Neural cell (in vitro differentiated cells): ENCODE measurements at regions not wholly inside any gene's neighbourhood (a gene's known extent, or its start where the extent isn't known, plus 50 kb on each side); places are given as distances from the start of the nearest gene placed in this dataset.

Source experiments
- H2AFZ ChIP-seq: fragments of 200-600, 300-800 bp; sonication (generic), shearing (Covaris generic); 2 replicates; pipeline ENCODE4 v1.6.0; 2014; ENCODE audit warnings: low read depth, mild to moderate bottlenecking, antibody characterized with exemption, low read length, moderate library complexity
- H3F3A ChIP-seq: fragments of 200-600 bp; shearing (Covaris generic); 2 replicates; pipeline ENCODE4 v1.6.1; 2016; ENCODE audit warnings: mild to moderate bottlenecking, moderate library complexity, mixed read lengths, antibody characterized with exemption, low read length; ENCODE audit not compliant: insufficient read depth, poor library complexity, severe bottlenecking
- H3K27ac ChIP-seq: fragments of 200-600, 300-800 bp; sonication (generic), shearing (Covaris generic); 2 replicates; pipeline ENCODE4 v1.5.1; 2014; ENCODE audit warnings: mild to moderate bottlenecking, low read length, moderate library complexity
- H3K27me3 ChIP-seq: fragments of 300-800, 200-600 bp; sonication (generic), shearing (Covaris generic); 2 replicates; pipeline ENCODE4 v1.6.0; 2014; ENCODE audit warnings: mild to moderate bottlenecking, low read depth, low read length, moderate library complexity; ENCODE audit not compliant: insufficient read depth
- H3K36me3 ChIP-seq: fragments of 300-800, 200-600 bp; sonication (generic), shearing (Covaris generic); 2 replicates; pipeline ENCODE4 v1.5.1; 2014; ENCODE audit warnings: mild to moderate bottlenecking, antibody characterized with exemption, low read length, moderate library complexity; ENCODE audit not compliant: insufficient read depth
- H3K4me2 ChIP-seq: fragments of 300-800, 200-600 bp; sonication (generic), shearing (Covaris generic); 2 replicates; pipeline ENCODE4 v1.6.0; 2014; ENCODE audit warnings: mild to moderate bottlenecking, low read length
- H3K4me3 ChIP-seq: fragments of 300-800, 200-600 bp; sonication (generic), shearing (Covaris generic); 2 replicates; pipeline ENCODE4 v1.5.1; 2014; ENCODE audit warnings: mild to moderate bottlenecking, low read length, moderate library complexity
- H3K79me2 ChIP-seq: fragments of 200-600 bp; shearing (Covaris generic); replicated peaks from 2 replicates; pipeline ENCODE4 v1.6.0; 2014; ENCODE audit warnings: mild to moderate bottlenecking, low read length, moderate library complexity; ENCODE audit not compliant: insufficient read depth
- H3K9ac ChIP-seq: fragments of 300-800, 200-600 bp; sonication (generic), shearing (Covaris generic); 2 replicates; pipeline ENCODE4 v1.6.1; 2016; ENCODE audit warnings: mild to moderate bottlenecking, low read length, mixed read lengths
- H3K9me2 ChIP-seq: fragments of 200-600 bp; shearing (Covaris generic); 2 replicates; pipeline ENCODE4 v1.6.1; 2016; ENCODE audit warnings: mild to moderate bottlenecking, low read length, mixed read lengths; ENCODE audit not compliant: insufficient read depth
- H3K9me3 ChIP-seq: fragments of 200-600, 300-800 bp; sonication (generic), shearing (Covaris generic); 2 replicates; pipeline ENCODE4 v1.6.1; 2016; ENCODE audit warnings: mild to moderate bottlenecking, mixed run types, low read length, moderate library complexity, mixed read lengths
- H4K20me1 ChIP-seq: fragments of 200-600 bp; shearing (Covaris generic); 2 replicates; pipeline ENCODE4 v1.6.1; 2016; ENCODE audit warnings: mild to moderate bottlenecking, mixed run types; ENCODE audit not compliant: insufficient read depth
- EP300 ChIP-seq: fragments of 450-650 bp; conservative IDR thresholded peaks from 2 replicates; pipeline ENCODE4 v1.6.1; 2014; ENCODE audit warnings: antibody characterized with exemption, mild to moderate bottlenecking, moderate library complexity; ENCODE audit not compliant: poor library complexity, severe bottlenecking
- EZH2 ChIP-seq: fragments of 200-600, 300-800 bp; shearing (Covaris generic), sonication (generic); IDR thresholded peaks from 2 replicates; pipeline ENCODE4 v1.6.1; 2014; ENCODE audit warnings: antibody characterized with exemption, low read length, borderline replicate concordance, mild to moderate bottlenecking; ENCODE audit not compliant: insufficient read depth, poor library complexity, severe bottlenecking
- MXI1 ChIP-seq: fragments of 450-650 bp; conservative IDR thresholded peaks from 2 replicates; pipeline ENCODE4 v1.6.1; 2014; ENCODE audit warnings: antibody characterized with exemption, mild to moderate bottlenecking; ENCODE audit not compliant: poor library complexity, severe bottlenecking
- POLR2AphosphoS5 ChIP-seq: IDR thresholded peaks from 2 replicates; pipeline ENCODE4 v1.6.1; 2012
- RAD21 ChIP-seq: fragments of 450-650 bp; conservative IDR thresholded peaks from 2 replicates; pipeline ENCODE4 v1.6.1; 2014; ENCODE audit warnings: antibody characterized with exemption, mild to moderate bottlenecking, moderate library complexity
- REST ChIP-seq: IDR thresholded peaks from 2 replicates; pipeline ENCODE4 v1.6.1; 2012; ENCODE audit warnings: borderline replicate concordance
- SMC3 ChIP-seq: fragments of 450-650 bp; conservative IDR thresholded peaks from 2 replicates; pipeline ENCODE4 v1.6.1; 2014; ENCODE audit warnings: antibody characterized with exemption, mild to moderate bottlenecking, moderate library complexity; ENCODE audit not compliant: poor library complexity
- TAF1 ChIP-seq: IDR thresholded peaks from 2 replicates; pipeline ENCODE4 v1.6.1; 2012; ENCODE audit warnings: low read depth
- TF ChIP-seq, protein P1 (sequence below): fragments of 450-650 bp; IDR thresholded peaks from 2 replicates; pipeline ENCODE4 v1.5.1; 2014; ENCODE audit warnings: antibody characterized with exemption, mild to moderate bottlenecking, moderate library complexity; ENCODE audit not compliant: poor library complexity, severe bottlenecking

DNA sequence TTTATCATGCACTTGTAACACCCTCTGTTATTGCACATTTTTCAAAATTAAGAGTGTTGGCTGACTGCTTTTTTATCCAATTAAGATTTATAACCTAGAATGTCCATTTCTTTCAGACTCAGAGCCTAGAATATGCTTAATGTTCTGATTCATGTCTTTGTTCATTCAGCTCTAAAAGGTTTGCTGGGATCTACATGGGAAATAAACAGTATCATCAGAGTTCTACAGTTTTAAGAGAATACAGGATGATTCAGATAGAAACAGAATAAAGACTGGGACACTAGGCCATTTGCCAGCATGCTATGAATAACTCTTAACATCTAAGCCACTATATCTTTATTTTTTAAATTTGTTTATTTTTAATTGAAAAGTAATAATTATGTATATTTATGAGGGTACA lies 713.7 kb upstream of the CHAC2 start:
- H3K9me2 ChIP-seq = no peaks in the 10 kb centered on the region
- no peaks in the 10 kb centered on the region for H3K9me3 ChIP-seq
- no peaks in the 10 kb centered on the region for H3K27me3 ChIP-seq
- no peak overlapping the region for H3K9ac ChIP-seq
- no peak for TF ChIP-seq MXI1
- TF ChIP-seq RAD21 = no peak
- TF ChIP-seq POLR2AphosphoS5 = no peak
- TF ChIP-seq EZH2 = no peak
- TF ChIP-seq REST = no peak
- no peak for TF ChIP-seq SMC3
- no peaks in the 10 kb centered on the region for H4K20me1 ChIP-seq
- H2AFZ ChIP-seq = no peak overlapping the region
- H3F3A ChIP-seq = no peaks in the 10 kb centered on the region
- no peak overlapping the region for H3K4me3 ChIP-seq
- H3K4me2 ChIP-seq = no peak overlapping the region
- H3K36me3 ChIP-seq = no peaks in the 10 kb centered on the region
- H3K27ac ChIP-seq = no peak overlapping the region
- H3K79me2 ChIP-seq = no peaks in the 10 kb centered on the region

GRCh38 chr2:53051157-53051556 lies 716.4 kb upstream of the CHAC2 start:
- no peaks in the 10 kb centered on the region for H3K79me2 ChIP-seq
- H3K27ac ChIP-seq = no peak overlapping the region
- H3K4me2 ChIP-seq = no peak overlapping the region
- H3F3A ChIP-seq = no peaks in the 10 kb centered on the region
- H3K9me3 ChIP-seq = no peaks in the 10 kb centered on the region
- no peaks in the 10 kb centered on the region for H3K9me2 ChIP-seq
- H3K36me3 ChIP-seq = no peaks in the 10 kb centered on the region
- H3K9ac ChIP-seq = no peak overlapping the region
- H2AFZ ChIP-seq = no peak overlapping the region
- H4K20me1 ChIP-seq = no peaks in the 10 kb centered on the region
- H3K4me3 ChIP-seq = no peak overlapping the region
- H3K27me3 ChIP-seq = no peaks in the 10 kb centered on the region
- TF ChIP-seq, protein P1, sequence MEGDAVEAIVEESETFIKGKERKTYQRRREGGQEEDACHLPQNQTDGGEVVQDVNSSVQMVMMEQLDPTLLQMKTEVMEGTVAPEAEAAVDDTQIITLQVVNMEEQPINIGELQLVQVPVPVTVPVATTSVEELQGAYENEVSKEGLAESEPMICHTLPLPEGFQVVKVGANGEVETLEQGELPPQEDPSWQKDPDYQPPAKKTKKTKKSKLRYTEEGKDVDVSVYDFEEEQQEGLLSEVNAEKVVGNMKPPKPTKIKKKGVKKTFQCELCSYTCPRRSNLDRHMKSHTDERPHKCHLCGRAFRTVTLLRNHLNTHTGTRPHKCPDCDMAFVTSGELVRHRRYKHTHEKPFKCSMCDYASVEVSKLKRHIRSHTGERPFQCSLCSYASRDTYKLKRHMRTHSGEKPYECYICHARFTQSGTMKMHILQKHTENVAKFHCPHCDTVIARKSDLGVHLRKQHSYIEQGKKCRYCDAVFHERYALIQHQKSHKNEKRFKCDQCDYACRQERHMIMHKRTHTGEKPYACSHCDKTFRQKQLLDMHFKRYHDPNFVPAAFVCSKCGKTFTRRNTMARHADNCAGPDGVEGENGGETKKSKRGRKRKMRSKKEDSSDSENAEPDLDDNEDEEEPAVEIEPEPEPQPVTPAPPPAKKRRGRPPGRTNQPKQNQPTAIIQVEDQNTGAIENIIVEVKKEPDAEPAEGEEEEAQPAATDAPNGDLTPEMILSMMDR = no peak
- no peak for TF ChIP-seq EZH2
- no peak for TF ChIP-seq RAD21
- no peak for TF ChIP-seq SMC3
- no peak for TF ChIP-seq MXI1
- no peak for TF ChIP-seq REST
- no peak for TF ChIP-seq EP300
- TF ChIP-seq TAF1 = no peak
- TF ChIP-seq POLR2AphosphoS5 = no peak
